ENCODE measurements at regions not wholly inside any gene's neighbourhood (a gene's known extent, or its start where the extent isn't known, plus 50 kb on each side); places are given as distances from the start of the nearest gene placed in this dataset.

- no peaks in the 10 kb centered on the region for H3F3A ChIP-seq (replicated peaks; ENCODE audit: insufficient read depth)
- no peak overlapping the region for H3K27ac ChIP-seq (ENCODE audit: low read depth in 2 of 2, low read length in 1 of 2)
- no peaks in the 10 kb centered on the region for H3K9me2 ChIP-seq
- peaks cover 0 to 5% of the 10 kb centered on the region in 2 experiments; a peak in 1 of 4 replicates for H3K4me1 ChIP-seq (ENCODE audit: control insufficient read depth in 1 of 2, insufficient read depth in 2 of 2, low read depth in 1 of 2, low read length in 1 of 2)
- no peak overlapping the region for H3K9ac ChIP-seq
- no peak for DNase-seq
- H3K79me2 ChIP-seq (ENCODE audit: insufficient read depth): no peaks in the 10 kb centered on the region
- 27% methylated on average over 7 of the region's 7 CpGs for WGBS (ENCODE audit: low lambda C conversion rate)
- no peak overlapping the region for H3K4me2 ChIP-seq
- H2AFZ ChIP-seq (ENCODE audit: low read depth): no peak overlapping the region
- CTCF ChIA-PET: interaction anchor here (0.6 kb wide), 1 partner anchor 142 kb away, joined by 3 read pairs; no protein-coding TSS in a partner anchor
- no peak for TF ChIP-seq ELF1 (IDR thresholded peaks at IDR 0.05)
- TF ChIP-seq MAX (IDR thresholded peaks at IDR 0.05; ENCODE audit: low read depth): no peak
- TF ChIP-seq RAD21 (IDR thresholded peaks at IDR 0.05; ENCODE audit: low read length): no peak
- TF ChIP-seq RFX5 (IDR thresholded peaks at IDR 0.05; ENCODE audit: low read length): no peak
- no peak for TF ChIP-seq GABPA (IDR thresholded peaks at IDR 0.05; ENCODE audit: low read depth)
- no peak for TF ChIP-seq USF2 (IDR thresholded peaks at IDR 0.05; ENCODE audit: borderline replicate concordance, low read depth, low read length)
- no peak for TF ChIP-seq FOSL2 (IDR thresholded peaks at IDR 0.05; ENCODE audit: borderline replicate concordance, low read depth)
- TF ChIP-seq USF1 (IDR thresholded peaks at IDR 0.05; ENCODE audit: borderline replicate concordance, low read depth): no peak
- TF ChIP-seq SIN3A (IDR thresholded peaks at IDR 0.05; ENCODE audit: borderline replicate concordance, low read depth, low read length): no peak
- TF ChIP-seq GATA2 (CRISPR knock-in tag; IDR thresholded peaks at IDR 0.05): no peak
- TF ChIP-seq EZH2phosphoT487 (IDR thresholded peaks at IDR 0.05; ENCODE audit: borderline replicate concordance, low read depth): no peak
- TF ChIP-seq FOXJ3 (CRISPR knock-in tag; IDR thresholded peaks at IDR 0.05): no peak
- no peak for TF ChIP-seq PBX3 (IDR thresholded peaks at IDR 0.05)
- TF ChIP-seq TAF1 (IDR thresholded peaks at IDR 0.05; ENCODE audit: borderline replicate concordance, low read depth, low read length): no peak
- TF ChIP-seq POLR2AphosphoS5 (IDR thresholded peaks at IDR 0.05; ENCODE audit: low read depth, low read length): no peak
- H3K4me3 ChIP-seq (ENCODE audit: low read depth in 2 of 2, low read length in 1 of 2): no peak overlapping the region
- POLR2A ChIA-PET: no interaction called here
- H4K20me1 ChIP-seq (ENCODE audit: insufficient read depth): no peaks in the 10 kb centered on the region
- H3K27me3 ChIP-seq (ENCODE audit: insufficient read depth): no peaks in the 10 kb centered on the region; the same call in 1 of the 2 replicates
- H3K9me3 ChIP-seq: no peaks in the 10 kb centered on the region
- no peaks in the 10 kb centered on the region for H3K36me3 ChIP-seq (replicated peaks in 1 of 2; ENCODE audit: control insufficient read depth in 1 of 2, insufficient read depth in 2 of 2, low read length in 1 of 2)
Observed at GRCh38 chrX:39327255-39327654, 526.0 kb downstream of the MID1IP1 start.

- Histone ChIP-seq H3K27me3 (ENCODE audit: insufficient read depth) (no peaks in the 10 kb centered on the region; the same call in 1 of the 2 replicates), H3F3A (replicated peaks; ENCODE audit: insufficient read depth) (no peaks in the 10 kb centered on the region), H3K79me2 (ENCODE audit: insufficient read depth) (no peaks in the 10 kb centered on the region), H3K4me3 (ENCODE audit: low read depth in 2 of 2, low read length in 1 of 2) (no peak overlapping the region), H3K4me2 (no peak overlapping the region), H3K9me3 (no peaks in the 10 kb centered on the region), H3K36me3 (replicated peaks in 1 of 2; ENCODE audit: control insufficient read depth in 1 of 2, insufficient read depth in 2 of 2, low read length in 1 of 2) (no peaks in the 10 kb centered on the region), H3K9me2 (no peaks in the 10 kb centered on the region), H3K4me1 (ENCODE audit: control insufficient read depth in 1 of 2, insufficient read depth in 2 of 2, low read depth in 1 of 2, low read length in 1 of 2) (peaks cover 0 to 5% of the 10 kb centered on the region in 2 experiments; a peak in 1 of 4 replicates), H2AFZ (ENCODE audit: low read depth) (no peak overlapping the region), H4K20me1 (ENCODE audit: insufficient read depth) (no peaks in the 10 kb centered on the region), H3K9ac (no peak overlapping the region), H3K27ac (ENCODE audit: low read depth in 2 of 2, low read length in 1 of 2) (no peak overlapping the region)
- ChIA-PET CTCF (interaction anchor here (0.6 kb wide), 1 partner anchor 142 kb away, joined by 3 read pairs; no protein-coding TSS in a partner anchor), POLR2A (no interaction called here)
- DNase-seq: no peak
- TF ChIP-seq RAD21 (IDR thresholded peaks at IDR 0.05; ENCODE audit: low read length) (no peak), FOSL2 (IDR thresholded peaks at IDR 0.05; ENCODE audit: borderline replicate concordance, low read depth) (no peak), USF1 (IDR thresholded peaks at IDR 0.05; ENCODE audit: borderline replicate concordance, low read depth) (no peak), CHD2 (IDR thresholded peaks at IDR 0.05; ENCODE audit: low read length, partially characterized antibody) (no peak), USF2 (IDR thresholded peaks at IDR 0.05; ENCODE audit: borderline replicate concordance, low read depth, low read length) (no peak), TCF12 (IDR thresholded peaks at IDR 0.05) (no peak), ZBTB33 (IDR thresholded peaks at IDR 0.05; ENCODE audit: borderline replicate concordance, low read depth) (no peak), RXRA (IDR thresholded peaks at IDR 0.05; ENCODE audit: borderline replicate concordance, low read depth) (no peak), JUND (IDR thresholded peaks at IDR 0.05) (no peak), SMC3 (IDR thresholded peaks at IDR 0.05; ENCODE audit: low read depth, low read length) (no peak)
- 31% methylated on average over 1 of the region's 1 CpG for WGBS (ENCODE audit: low lambda C conversion rate)
Observed at GRCh38 chrX:39327705-39328104, 526.4 kb downstream of the MID1IP1 start.
